Cerebellar cortex (tissue), 1 donor: ENCODE measurements at regions not wholly inside any gene's neighbourhood (a gene's known extent, or its start where the extent isn't known, plus 50 kb on each side); places are given as distances from the start of the nearest gene placed in this dataset.
A peak's percentile ranks its signal among the peaks of the same experiment; 100 is the strongest.
"Not testable (repeated sequence)": the region's sequence is repeated elsewhere in the genome, so short reads cannot be mapped to it uniquely, and the experiment has no call there.

Experiments
- DNase-seq: peaks from one replicate; pipeline ENCODE4 v3.0.0-alpha.2; 2015; ENCODE audit warnings: low spot score

GRCh38 chr7:91568138-91568537 lies 303.9 kb downstream of the FZD1 start:
- no peak for DNase-seq

- DNase-seq, result no peak
These were observed 305.7 kb downstream of the FZD1 start for GRCh38 chr7:91569728-91570457.

DNA sequence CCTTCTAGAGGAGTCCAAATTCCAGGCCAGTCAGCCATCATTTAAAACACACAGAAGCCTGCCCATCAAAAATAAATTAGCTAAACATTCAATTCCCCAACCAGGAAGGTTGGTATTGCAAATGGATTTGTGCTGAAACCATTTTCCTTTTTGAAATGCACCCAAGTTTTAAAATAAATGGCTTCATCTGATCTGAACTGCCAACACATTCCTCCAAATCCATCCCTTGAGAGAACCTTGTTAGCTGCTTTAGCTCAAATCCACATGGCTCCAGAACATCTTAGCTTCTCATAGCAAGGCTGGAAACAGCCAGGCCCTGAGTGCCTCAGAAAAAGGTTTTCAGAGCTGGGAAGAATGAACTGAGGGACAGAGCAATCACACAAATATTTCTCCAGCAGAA lies 306.3 kb downstream of the FZD1 start:
- no peak for DNase-seq

- no peak for DNase-seq
These were observed 307.4 kb downstream of the FZD1 start for GRCh38 chr7:91571601-91572000.

DNA sequence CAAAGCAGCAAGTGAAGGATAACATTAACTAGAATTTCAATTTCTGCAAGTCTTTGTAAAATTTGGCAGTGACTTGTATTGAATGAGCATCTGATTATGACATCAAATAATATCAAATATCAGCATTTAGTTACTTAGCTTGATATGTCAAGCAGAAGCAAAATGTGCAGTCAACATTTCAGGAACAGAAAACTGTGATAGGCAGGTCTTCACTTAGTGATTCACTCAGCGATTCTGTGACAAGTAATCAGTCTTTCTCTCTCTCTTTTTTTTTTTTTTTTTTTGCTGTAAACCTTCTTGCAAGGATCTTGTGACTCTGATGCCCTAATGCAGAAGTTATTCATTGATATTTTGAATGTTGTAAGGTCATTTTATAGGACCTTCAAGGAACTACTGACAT lies 307.1 kb downstream of the MTERF1 start:
- no peak for DNase-seq

- DNase-seq, result not testable (repeated sequence)
These were observed 304.0 kb downstream of the MTERF1 start for GRCh38 chr7:91576459-91576858.

DNA sequence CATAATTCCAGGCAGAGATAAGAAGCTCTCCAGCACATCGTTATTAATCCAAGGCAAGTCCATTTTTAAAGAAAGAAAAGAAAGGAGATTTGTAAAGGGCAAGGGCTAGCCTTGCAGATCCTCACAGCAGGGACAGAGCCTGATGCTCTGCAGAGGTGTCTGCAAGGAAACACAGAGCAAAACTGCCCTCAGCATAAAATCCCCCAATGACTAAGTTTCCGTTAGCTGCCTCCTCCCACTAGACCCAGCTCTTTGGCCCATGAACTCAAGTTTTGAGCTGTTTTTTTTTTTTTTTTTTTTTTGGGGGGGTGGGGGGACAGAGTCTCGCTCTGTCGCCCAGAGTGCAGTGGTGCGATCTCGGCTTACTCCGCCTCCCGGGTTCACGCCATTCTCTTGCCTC lies 300.7 kb downstream of the MTERF1 start:
- DNase-seq, result no peak

- no peak for DNase-seq
These were observed 297.6 kb downstream of the MTERF1 start for GRCh38 chr7:91582799-91583477.

GRCh38 chr7:91596287-91596686 lies 284.2 kb downstream of the MTERF1 start:
- no peak for DNase-seq

DNA sequence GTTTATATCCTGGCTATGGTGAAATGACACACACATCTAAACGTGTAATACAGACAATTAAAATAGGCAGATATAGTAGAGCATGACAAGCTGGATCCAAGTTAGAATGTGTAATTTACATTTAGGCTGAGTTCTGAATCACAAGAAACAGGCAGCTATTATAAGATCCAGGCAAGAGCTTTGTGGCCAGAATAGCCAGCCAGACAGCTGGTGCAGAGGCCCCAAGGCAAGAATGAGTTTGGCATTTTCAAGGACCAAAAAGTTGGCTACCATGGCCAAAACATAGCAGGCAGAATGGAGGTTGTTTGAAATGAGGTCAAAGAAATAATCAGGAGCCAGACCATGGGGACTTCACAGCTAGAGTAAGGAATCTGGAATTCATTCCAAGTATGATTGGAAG lies 281.7 kb downstream of the MTERF1 start:
- no peak for DNase-seq

GRCh38 chr7:91600112-91600511 lies 280.4 kb downstream of the MTERF1 start:
- DNase-seq, result no peak

DNA sequence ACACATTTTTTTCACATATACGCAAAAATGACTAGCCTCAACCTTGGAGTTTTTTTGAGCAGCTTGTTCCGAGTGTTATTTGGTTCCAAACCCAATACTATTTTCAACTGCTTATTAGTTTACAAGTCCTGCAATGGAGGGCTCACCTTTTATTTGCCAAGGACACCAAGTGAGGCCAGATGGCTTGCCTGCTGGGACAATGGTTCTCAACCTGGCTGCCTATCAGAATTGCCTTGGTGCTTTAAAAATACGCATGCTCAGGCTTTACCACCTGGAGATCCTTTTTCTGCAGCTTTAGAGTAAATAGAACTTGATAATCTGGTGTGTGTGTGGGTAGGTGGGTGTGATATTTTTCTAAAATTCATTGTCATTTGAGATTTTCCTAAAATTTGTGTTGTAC lies 276.8 kb downstream of the MTERF1 start:
- DNase-seq, result peak; percentile 98

DNA sequence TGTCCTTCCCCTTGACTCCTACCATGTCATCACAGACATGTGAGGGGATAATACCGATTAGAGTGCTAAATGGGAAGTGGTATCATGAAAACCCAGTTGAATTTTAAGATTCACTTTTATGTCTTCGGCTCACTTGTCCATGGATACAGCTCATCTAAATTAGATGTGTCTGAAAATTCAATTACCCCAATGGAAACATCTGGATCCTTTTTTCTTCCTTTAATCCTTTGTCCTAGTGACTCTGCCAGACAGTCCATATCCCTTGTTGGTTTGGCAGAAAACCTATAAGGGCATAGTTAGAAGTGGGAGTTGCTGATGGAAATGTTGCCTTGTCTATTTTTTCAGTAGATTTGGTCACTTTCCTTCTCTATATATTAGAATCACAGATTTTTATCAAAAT lies 271.9 kb downstream of the MTERF1 start:
- DNase-seq, result no peak

GRCh38 chr7:91609525-91609924 lies 271.0 kb downstream of the MTERF1 start:
- DNase-seq, result no peak

DNA sequence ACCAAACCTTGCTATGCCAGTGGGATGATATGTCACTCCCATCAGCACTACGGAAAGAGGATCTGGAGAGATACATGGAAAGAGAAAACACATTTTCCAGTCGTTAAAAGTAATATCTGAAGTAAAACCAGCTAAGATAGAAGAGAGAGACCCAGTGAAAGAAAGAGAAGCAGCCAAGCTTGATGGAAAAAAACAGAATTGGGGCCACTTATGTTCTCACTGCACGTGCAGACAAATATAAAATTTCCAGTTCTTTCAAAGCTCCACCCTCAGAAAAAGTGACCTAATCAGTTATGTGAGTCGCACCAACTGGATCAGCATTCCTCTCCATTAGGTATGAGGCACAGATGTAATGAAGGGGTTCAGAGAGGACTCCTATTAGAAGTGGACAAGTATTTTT lies 266.1 kb downstream of the MTERF1 start:
- no peak for DNase-seq

DNA sequence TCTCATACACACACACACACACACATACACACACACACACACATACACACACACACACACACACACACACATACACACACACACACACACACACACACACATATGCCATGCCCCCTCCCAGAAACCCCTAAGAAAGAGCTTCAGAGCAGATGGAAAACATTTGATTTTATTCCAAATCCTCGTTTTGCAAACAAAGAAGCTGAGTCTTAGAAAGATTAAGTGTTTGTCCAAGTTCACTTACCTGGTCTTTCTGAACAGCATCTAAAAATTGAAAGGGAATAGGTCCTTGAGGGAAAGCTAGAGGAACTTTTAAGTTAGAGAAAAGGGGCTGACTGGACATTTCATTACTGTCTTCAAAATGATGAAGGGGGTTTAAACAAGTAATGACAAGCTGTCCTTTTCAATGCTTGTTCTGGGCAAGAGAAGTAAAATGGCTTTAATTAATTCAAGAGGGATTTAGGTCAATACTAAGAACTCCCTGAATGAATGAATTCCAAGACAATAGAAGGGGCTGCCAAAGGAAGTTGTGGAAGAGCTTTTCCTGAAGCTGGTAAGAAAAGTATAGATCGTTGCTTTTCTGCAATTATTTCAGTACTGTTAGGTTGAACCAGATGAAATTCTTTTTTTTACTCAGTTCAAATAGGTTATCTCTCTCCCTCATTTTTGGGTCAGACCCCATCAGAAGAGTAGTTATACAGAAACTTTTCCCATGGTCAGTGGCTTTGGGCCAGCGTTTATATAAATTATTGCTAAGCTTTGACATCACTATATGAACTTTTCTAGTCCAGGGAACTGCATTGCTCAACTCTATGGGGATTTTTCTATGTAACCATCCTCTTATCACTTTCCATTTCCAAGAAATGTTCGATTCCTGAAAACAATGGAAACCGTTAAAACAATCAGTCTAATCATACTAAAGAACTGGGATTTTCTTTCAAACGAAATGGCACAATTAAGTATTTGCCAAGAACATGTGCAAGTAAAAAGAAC lies 261.4 kb downstream of the MTERF1 start:
- no peak for DNase-seq

DNA sequence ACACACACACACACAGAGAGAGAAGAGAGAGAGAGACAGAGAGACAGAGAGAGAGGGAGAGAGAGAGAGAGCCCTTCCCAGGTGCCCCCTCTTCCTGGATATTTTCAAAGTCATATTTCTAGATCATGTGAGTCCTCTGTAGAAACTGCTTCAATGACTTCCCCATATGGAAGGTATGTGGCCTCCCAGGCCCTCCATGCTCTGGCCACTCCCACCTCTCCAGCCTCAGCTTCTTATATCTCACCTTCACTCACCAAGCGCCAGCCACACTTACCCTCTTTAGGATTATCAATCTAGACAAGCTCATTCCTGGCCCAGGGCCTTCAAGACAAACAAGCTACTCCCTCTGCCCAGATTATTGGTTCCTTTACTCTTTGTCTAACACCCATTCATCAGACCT lies 259.7 kb downstream of the MTERF1 start:
- DNase-seq, result no peak

GRCh38 chr7:91627324-91627723 lies 253.2 kb downstream of the MTERF1 start:
- DNase-seq, result not testable (repeated sequence)

- DNase-seq, result peak; percentile 88
These were observed 251.8 kb downstream of the MTERF1 start for GRCh38 chr7:91628742-91629141.

DNA sequence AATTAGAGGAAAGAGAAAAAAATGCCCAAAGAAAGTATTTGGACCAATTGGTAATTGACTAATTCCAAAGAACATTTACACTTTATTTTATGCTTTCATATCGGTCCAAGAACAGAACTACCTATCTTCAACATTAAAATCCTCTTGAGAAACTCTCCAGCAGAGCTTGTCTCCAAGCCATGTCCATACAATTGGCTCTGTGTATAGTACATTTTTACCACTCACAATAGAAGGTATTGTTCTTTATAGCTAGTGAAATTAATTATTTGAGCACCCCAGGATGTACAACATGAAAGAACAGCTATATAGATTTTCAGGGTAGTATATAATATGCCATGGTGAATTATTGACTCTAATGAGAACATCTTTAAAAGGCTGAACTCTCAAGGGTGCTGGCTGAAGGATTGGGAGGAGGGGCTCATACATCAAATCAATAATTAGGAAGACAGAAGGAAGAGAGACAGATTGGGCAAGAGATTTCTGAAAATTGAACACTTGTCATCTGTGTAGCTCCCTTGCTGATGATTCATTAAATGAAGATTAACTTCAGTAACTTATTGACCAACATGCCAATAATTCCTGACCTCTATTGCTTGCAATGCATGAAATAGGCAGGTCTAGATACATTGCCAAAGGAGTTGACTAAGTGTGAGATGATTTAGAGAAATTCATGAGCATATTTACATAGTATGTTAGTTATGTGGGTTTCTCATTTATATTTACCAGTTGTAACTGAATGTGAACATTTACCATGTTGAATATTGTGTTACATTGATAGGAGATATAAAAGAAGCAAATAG lies 249.7 kb downstream of the MTERF1 start:
- no peak for DNase-seq

DNA sequence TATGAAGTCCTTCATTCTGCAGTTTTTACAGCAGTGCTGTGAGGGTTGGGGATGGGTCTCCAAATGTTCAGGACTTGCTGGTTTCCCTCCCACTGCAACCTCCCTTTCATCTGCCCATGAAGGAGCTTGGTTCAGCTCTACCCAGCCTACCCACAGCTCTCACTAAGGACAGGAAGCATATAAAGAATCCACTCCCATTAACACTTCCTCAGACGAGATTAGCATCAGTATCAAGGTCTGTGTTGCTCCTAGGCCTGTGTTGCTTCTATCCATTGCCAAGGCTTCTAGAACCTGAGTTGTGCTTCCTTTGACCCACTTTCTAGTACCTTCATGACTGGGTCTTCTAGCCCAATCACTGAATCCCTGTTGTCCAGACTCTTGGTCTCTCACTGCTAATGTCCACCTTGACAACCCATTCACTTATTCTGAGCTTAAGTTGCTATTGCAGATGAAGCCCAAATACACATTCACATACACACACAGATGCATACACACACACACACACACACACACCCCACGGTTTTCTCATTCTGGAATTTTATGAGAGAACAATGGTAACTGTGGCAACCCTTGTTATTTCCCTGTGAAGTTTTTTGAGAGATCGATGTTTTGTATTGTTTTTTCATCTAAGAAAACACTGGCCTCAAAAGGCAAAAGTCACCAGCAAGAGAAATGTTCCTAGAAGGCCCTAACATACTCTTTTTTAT lies 248.1 kb downstream of the MTERF1 start:
- no peak for DNase-seq
